Astrocyte of the spinal cord (primary cell): ENCODE measurements at regions not wholly inside any gene's neighbourhood (a gene's known extent, or its start where the extent isn't known, plus 50 kb on each side); places are given as distances from the start of the nearest gene placed in this dataset.

Source experiments
- DNase-seq: peaks from one replicate; pipeline ENCODE4 v3.0.0; 2011; ENCODE audit warnings: low read depth, low spot score
- H3K4me3 ChIP-seq: 2 replicates; pipeline ENCODE4 v1.5.1; 2011; ENCODE audit warnings: low read depth, mild to moderate bottlenecking, low read length, moderate library complexity
- CTCF ChIP-seq: IDR thresholded peaks from 2 replicates; pipeline ENCODE4 v1.5.1; 2012; ENCODE audit warnings: low read depth, mild to moderate bottlenecking, low read length, inconsistent platforms
- in situ Hi-C: cut with HindIII; loops from 2 replicates; pipeline ENCODE4 v1.10.0; 2017; ENCODE audit warnings: low sequenced_read_pairs

- no peak overlapping the region for H3K4me3 ChIP-seq
- no peak for DNase-seq
- TF ChIP-seq CTCF = no peak
- in situ Hi-C loops = no loop called here
Observed at GRCh38 chr2:139079311-139079710, 299.1 kb upstream of the NXPH2 start.

GRCh38 chr2:139078376-139078775 is 298.2 kb upstream of the NXPH2 start:
- in situ Hi-C loops = no loop called here
- DNase-seq = peak; percentile 7
- no peak for TF ChIP-seq CTCF
- H3K4me3 ChIP-seq = no peak overlapping the region

- no peak overlapping the region for H3K4me3 ChIP-seq
- in situ Hi-C loops = no loop called here
- no peak for TF ChIP-seq CTCF
- no peak for DNase-seq
Observed at GRCh38 chr2:139077099-139077737, 297.0 kb upstream of the NXPH2 start.

GRCh38 chr2:139067874-139068273 is 287.7 kb upstream of the NXPH2 start:
- in situ Hi-C loops = no loop called here
- H3K4me3 ChIP-seq = no peak overlapping the region
- no peak for DNase-seq
- TF ChIP-seq CTCF = no peak

- in situ Hi-C loops = no loop called here
- no peak for DNase-seq
- TF ChIP-seq CTCF = no peak
- H3K4me3 ChIP-seq = no peak overlapping the region
Observed at GRCh38 chr2:139067072-139067471, 286.9 kb upstream of the NXPH2 start.

- in situ Hi-C loops = no loop called here
- DNase-seq = no peak
- TF ChIP-seq CTCF = no peak
- H3K4me3 ChIP-seq = no peak overlapping the region
Observed at GRCh38 chr2:139064159-139064558, 284.0 kb upstream of the NXPH2 start.

- H3K4me3 ChIP-seq = no peak overlapping the region
- no peak for DNase-seq
- in situ Hi-C loops = no loop called here
- no peak for TF ChIP-seq CTCF
Observed at GRCh38 chr2:139059617-139060016, 279.4 kb upstream of the NXPH2 start.
